ENCODE measurements at regions not wholly inside any gene's neighbourhood (a gene's known extent, or its start where the extent isn't known, plus 50 kb on each side); places are given as distances from the start of the nearest gene placed in this dataset.

DNA sequence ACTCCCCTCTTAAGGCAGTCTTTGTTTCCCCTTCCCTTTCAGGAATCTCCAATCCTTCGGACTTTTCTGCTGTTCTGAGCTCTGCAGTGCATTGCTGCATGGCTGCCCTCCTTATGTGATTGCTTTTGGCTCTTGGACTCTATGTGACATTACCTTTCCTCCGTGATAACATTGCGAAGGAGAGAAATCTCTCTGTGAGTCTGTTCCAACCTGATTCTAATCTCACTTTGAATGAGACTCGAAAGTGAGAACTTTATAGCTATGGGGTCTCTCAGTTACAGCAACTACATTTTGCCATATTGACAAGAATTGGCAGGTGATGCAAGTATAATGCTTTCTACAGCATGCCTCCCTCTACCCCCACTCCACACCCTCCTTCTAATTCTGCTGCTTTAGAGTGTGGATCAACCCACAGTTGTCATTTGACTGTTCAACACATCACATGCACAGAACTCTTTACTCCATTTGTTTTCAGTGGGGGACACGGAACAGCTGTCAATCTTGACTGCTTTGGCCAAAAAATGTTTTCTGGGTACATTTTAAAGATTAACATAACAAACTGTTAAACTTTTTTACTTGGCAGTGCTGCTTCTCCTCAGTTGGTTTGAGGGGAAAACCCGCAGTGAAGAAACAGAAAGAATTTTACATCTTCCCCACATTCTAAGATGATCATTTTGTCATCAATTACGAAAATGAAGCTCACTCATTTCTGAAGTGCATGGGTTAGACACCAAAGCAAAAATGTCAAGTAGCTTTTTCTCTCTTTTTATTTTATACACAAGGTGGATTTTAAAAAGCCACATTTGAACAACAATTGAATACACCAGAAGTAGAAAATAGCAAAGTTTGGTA, 125.5 kb upstream of the RMST start:
- no peaks in the 10 kb centered on the region for H3K27me3 ChIP-seq
- no peaks in the 10 kb centered on the region for H3K9me3 ChIP-seq (ENCODE audit: low read depth)
- no peak overlapping the region for H3K4me2 ChIP-seq
- no peaks in the 10 kb centered on the region for H3K36me3 ChIP-seq (replicated peaks; ENCODE audit: insufficient read depth, low read depth)
- no peak overlapping the region for H3K4me3 ChIP-seq
- H4K20me1 ChIP-seq (ENCODE audit: insufficient read depth, poor library complexity, severe bottlenecking): no peaks in the 10 kb centered on the region
- TF ChIP-seq EZH2 (IDR thresholded peaks at IDR 0.05; ENCODE audit: borderline replicate concordance) (no peak), EZH2phosphoT487 (IDR thresholded peaks at IDR 0.05; ENCODE audit: low read depth, severe bottlenecking, unreplicated experiment) (no peak)
- TF ChIP-seq, protein P1, sequence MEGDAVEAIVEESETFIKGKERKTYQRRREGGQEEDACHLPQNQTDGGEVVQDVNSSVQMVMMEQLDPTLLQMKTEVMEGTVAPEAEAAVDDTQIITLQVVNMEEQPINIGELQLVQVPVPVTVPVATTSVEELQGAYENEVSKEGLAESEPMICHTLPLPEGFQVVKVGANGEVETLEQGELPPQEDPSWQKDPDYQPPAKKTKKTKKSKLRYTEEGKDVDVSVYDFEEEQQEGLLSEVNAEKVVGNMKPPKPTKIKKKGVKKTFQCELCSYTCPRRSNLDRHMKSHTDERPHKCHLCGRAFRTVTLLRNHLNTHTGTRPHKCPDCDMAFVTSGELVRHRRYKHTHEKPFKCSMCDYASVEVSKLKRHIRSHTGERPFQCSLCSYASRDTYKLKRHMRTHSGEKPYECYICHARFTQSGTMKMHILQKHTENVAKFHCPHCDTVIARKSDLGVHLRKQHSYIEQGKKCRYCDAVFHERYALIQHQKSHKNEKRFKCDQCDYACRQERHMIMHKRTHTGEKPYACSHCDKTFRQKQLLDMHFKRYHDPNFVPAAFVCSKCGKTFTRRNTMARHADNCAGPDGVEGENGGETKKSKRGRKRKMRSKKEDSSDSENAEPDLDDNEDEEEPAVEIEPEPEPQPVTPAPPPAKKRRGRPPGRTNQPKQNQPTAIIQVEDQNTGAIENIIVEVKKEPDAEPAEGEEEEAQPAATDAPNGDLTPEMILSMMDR (IDR thresholded peaks at IDR 0.05; ENCODE audit: poor library complexity): no peak
- 82% methylated on average over 7 of the region's 7 CpGs for WGBS (ENCODE audit: low lambda C conversion rate, missing lambda C conversion rate)
- H3K79me2 ChIP-seq: no peaks in the 10 kb centered on the region
- H2AFZ ChIP-seq: no peak overlapping the region
- no peaks in the 10 kb centered on the region for H3K9me2 ChIP-seq (replicated peaks; ENCODE audit: insufficient read depth)
- no peak for DNase-seq (ENCODE audit: low spot score)
- H3K4me1 ChIP-seq (ENCODE audit: insufficient read depth): no peaks in the 10 kb centered on the region
- no peak overlapping the region for H3K27ac ChIP-seq

DNA sequence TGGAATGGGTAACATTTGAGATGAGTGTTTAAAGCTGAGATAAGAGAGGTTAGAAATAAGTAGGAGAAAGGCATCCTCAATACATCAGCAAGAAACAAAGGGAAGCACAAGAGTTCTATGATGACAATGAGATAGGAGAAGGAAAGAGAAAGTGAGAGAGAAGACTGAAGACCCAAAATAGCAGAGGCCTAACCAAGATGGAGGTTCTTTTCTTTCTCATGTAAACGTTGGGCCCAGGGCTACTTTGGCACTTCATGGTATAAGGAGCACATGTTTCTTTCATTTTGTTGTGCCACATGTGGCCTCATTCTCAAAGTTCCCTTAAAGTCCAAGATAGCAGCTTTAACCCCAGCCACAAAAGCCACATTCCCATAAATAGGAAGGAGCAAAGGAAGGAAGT, 120.5 kb upstream of the RMST start:
- TF ChIP-seq EZH2phosphoT487 (IDR thresholded peaks at IDR 0.05; ENCODE audit: low read depth, severe bottlenecking, unreplicated experiment): no peak
- TF ChIP-seq, protein P1 (IDR thresholded peaks at IDR 0.05; ENCODE audit: poor library complexity): no peak
- no peak for TF ChIP-seq EZH2 (IDR thresholded peaks at IDR 0.05; ENCODE audit: borderline replicate concordance)
- H3K79me2 ChIP-seq: no peaks in the 10 kb centered on the region
- 80% methylated on average over 1 of the region's 1 CpG for WGBS (ENCODE audit: low lambda C conversion rate, missing lambda C conversion rate)

DNA sequence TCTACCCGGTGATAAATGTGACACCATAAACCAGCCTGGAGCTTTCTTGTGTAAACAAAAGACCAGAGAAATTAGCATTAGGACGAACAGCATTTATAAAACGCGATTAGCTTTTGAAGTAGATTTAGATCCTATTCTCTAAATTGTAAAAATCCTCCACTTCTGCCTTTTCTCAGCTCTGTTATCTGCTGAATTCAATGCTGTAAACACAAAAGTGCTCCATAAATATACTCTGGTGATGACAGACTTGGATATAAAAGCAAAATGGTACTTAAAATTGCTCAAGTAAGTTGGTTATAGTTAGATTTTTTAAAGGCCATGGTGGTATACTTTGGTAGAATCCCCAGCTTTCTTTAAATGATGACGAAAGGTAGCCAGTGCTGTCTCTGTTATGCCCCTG, 114.6 kb upstream of the RMST start:
- Histone ChIP-seq H3K9me2 (replicated peaks; ENCODE audit: insufficient read depth) (no peaks in the 10 kb centered on the region), H3K27ac (no peak overlapping the region), H2AFZ (no peak overlapping the region), H3K4me3 (no peak overlapping the region), H3K9me3 (ENCODE audit: low read depth) (no peaks in the 10 kb centered on the region), H3K4me1 (ENCODE audit: insufficient read depth) (no peaks in the 10 kb centered on the region), H3K27me3 (no peaks in the 10 kb centered on the region), H3K4me2 (no peak overlapping the region), H3K36me3 (replicated peaks; ENCODE audit: insufficient read depth, low read depth) (no peaks in the 10 kb centered on the region), H4K20me1 (ENCODE audit: insufficient read depth, poor library complexity, severe bottlenecking) (no peaks in the 10 kb centered on the region), H3K79me2 (no peaks in the 10 kb centered on the region)
- no peak for TF ChIP-seq EZH2phosphoT487 (IDR thresholded peaks at IDR 0.05; ENCODE audit: low read depth, severe bottlenecking, unreplicated experiment)
- TF ChIP-seq, protein P1 (IDR thresholded peaks at IDR 0.05; ENCODE audit: poor library complexity): no peak
- no peak for TF ChIP-seq EZH2 (IDR thresholded peaks at IDR 0.05; ENCODE audit: borderline replicate concordance)
- WGBS (ENCODE audit: low lambda C conversion rate, missing lambda C conversion rate): 43% methylated on average over 5 of the region's 5 CpGs
- DNase-seq (ENCODE audit: low spot score): no peak

More for the DNA sequence above, 120.5 kb upstream of the RMST start:
- Histone ChIP-seq H3K36me3 (replicated peaks; ENCODE audit: insufficient read depth, low read depth) (no peaks in the 10 kb centered on the region), H4K20me1 (ENCODE audit: insufficient read depth, poor library complexity, severe bottlenecking) (no peaks in the 10 kb centered on the region), H3K27me3 (no peaks in the 10 kb centered on the region), H2AFZ (no peak overlapping the region), H3K27ac (no peak overlapping the region), H3K9me2 (replicated peaks; ENCODE audit: insufficient read depth) (no peaks in the 10 kb centered on the region), H3K4me1 (ENCODE audit: insufficient read depth) (no peaks in the 10 kb centered on the region), H3K9me3 (ENCODE audit: low read depth) (no peaks in the 10 kb centered on the region), H3K4me3 (no peak overlapping the region), H3K4me2 (no peak overlapping the region)
- no peak for DNase-seq (ENCODE audit: low spot score)
